Upper lobe of left lung (tissue), 6 donors: ENCODE measurements at regions not wholly inside any gene's neighbourhood (a gene's known extent, or its start where the extent isn't known, plus 50 kb on each side); places are given as distances from the start of the nearest gene placed in this dataset.

ENCODE experiments used
- ATAC-seq, 2 donors: fragments of 200-7000 bp; cut with Tn5 transposase; one replicate each; pipeline ENCODE4 v1.9.1; 2022; ENCODE audit warnings: mild to moderate bottlenecking in 2 of 2, moderate library complexity in 2 of 2; ENCODE audit not compliant: low FRiP score in 2 of 2
- DNase-seq, 2 donors: peaks; one replicate each; pipeline ENCODE4 v3.0.0-alpha.2; 2019 to 2020
- H3K27ac ChIP-seq, 4 donors: fragments of 200-600 bp; sonication (generic); one replicate each; pipeline ENCODE4 v1.5.1; 2016 to 2019
- H3K27me3 ChIP-seq, 4 donors: fragments of 200-600 bp; sonication (generic); one replicate each; pipeline ENCODE4 v1.5.1; 2017 to 2019
- H3K36me3 ChIP-seq, 4 donors: fragments of 200-600 bp; sonication (generic); one replicate each; pipeline ENCODE4 v1.5.1; 2016 to 2019
- H3K4me1 ChIP-seq, 4 donors: fragments of 200-600 bp; sonication (generic); one replicate each; pipeline ENCODE4 v1.5.1; 2018 to 2019
- H3K4me3 ChIP-seq, 4 donors: fragments of 200-600 bp; sonication (generic); one replicate each; pipeline ENCODE4 v1.5.1; 2017 to 2019; ENCODE audit warnings: mild to moderate bottlenecking in 2 of 4, moderate library complexity in 1 of 4
- H3K9me3 ChIP-seq, 4 donors: fragments of 200-600 bp; sonication (generic); one replicate each; pipeline ENCODE4 v1.5.1; 2018 to 2019
- CTCF ChIP-seq, 6 experiments: fragments of 450-650 bp in 4 of 6; fragments of 200-600 bp in 2 of 6; sonication (generic) in 2 of 6; IDR thresholded peaks; one replicate each; pipeline ENCODE4 v1.5.1; 2016 to 2019; ENCODE audit warnings: antibody characterized with exemption in 6 of 6
- EP300 ChIP-seq, 4 donors: sonication (generic); formaldehyde crosslinking; IDR thresholded peaks; one replicate each; pipeline ENCODE4 v1.5.1; 2017; ENCODE audit warnings: antibody characterized with exemption in 4 of 4, control low read depth in 2 of 4
- POLR2A ChIP-seq, 4 donors: fragments of 450-650 bp; IDR thresholded peaks; one replicate each; pipeline ENCODE4 v1.5.1; 2016 to 2017; ENCODE audit warnings: antibody characterized with exemption in 4 of 4, mild to moderate bottlenecking in 2 of 4
- POLR2AphosphoS5 ChIP-seq, 2 donors: sonication (generic); formaldehyde crosslinking; IDR thresholded peaks; one replicate each; pipeline ENCODE4 v1.5.1; 2017; ENCODE audit warnings: antibody characterized with exemption in 2 of 2
- WGBS, 2 donors: methylation state at CpG; one replicate each; pipeline ENCODE4 v1.1.5; 2017 to 2018; 5-methylcytosine and 5-hydroxymethylcytosine counted together
- donor health status: DM: no; HTN: no; CAD: no; lungs with moderate emphysema.
- donor health status: DM: no; HTN: yes; CAD: no; lungs with severe emphysema.

- ATAC-seq: no peak
- no peak for DNase-seq
- H3K36me3 ChIP-seq: no peaks in the 10 kb centered on the region
- no peak overlapping the region for H3K4me3 ChIP-seq
- H3K9me3 ChIP-seq: peaks cover 0 to 4% (median 2%) of the 10 kb centered on the region in 4 donors
- TF ChIP-seq CTCF (IDR thresholded peaks at IDR 0.05) (no peak), POLR2AphosphoS5 (IDR thresholded peaks at IDR 0.05) (no peak), POLR2A (IDR thresholded peaks at IDR 0.05) (no peak), EP300 (IDR thresholded peaks at IDR 0.05) (no peak)
- no peak overlapping the region for H3K27ac ChIP-seq
- H3K27me3 ChIP-seq: no peaks in the 10 kb centered on the region
- H3K4me1 ChIP-seq: no peaks in the 10 kb centered on the region
These were observed 329.8 kb downstream of the KLF5 start for GRCh38 chr13:73388586-73388985.

- Histone ChIP-seq H3K4me1 (no peaks in the 10 kb centered on the region), H3K27ac (no peak overlapping the region), H3K4me3 (no peak overlapping the region), H3K36me3 (no peaks in the 10 kb centered on the region), H3K9me3 (peaks cover 0 to 4% (median 2%) of the 10 kb centered on the region in 4 donors), H3K27me3 (no peaks in the 10 kb centered on the region)
- ATAC-seq (no peak), DNase-seq (no peak)
- 83 to 86% methylated on average over 4 to 6 of the region's 6 CpGs for WGBS, 2 donors
- TF ChIP-seq POLR2A (IDR thresholded peaks at IDR 0.05) (no peak), EP300 (IDR thresholded peaks at IDR 0.05) (no peak), POLR2AphosphoS5 (IDR thresholded peaks at IDR 0.05) (no peak), CTCF (IDR thresholded peaks at IDR 0.05) (no peak)
These were observed 328.5 kb downstream of the KLF5 start for GRCh38 chr13:73387318-73387717.

GRCh38 chr13:73385848-73386247, 327.0 kb downstream of the KLF5 start:
- H3K27ac ChIP-seq: no peak overlapping the region
- DNase-seq (no peak), ATAC-seq (no peak)
- no peak for TF ChIP-seq POLR2AphosphoS5 (IDR thresholded peaks at IDR 0.05)
- no peak for TF ChIP-seq POLR2A (IDR thresholded peaks at IDR 0.05)
- no peak for TF ChIP-seq CTCF (IDR thresholded peaks at IDR 0.05)
- no peak for TF ChIP-seq EP300 (IDR thresholded peaks at IDR 0.05)
- H3K27me3 ChIP-seq: no peaks in the 10 kb centered on the region
- no peak overlapping the region for H3K4me3 ChIP-seq
- H3K9me3 ChIP-seq: peaks cover 0 to 4% (median 2%) of the 10 kb centered on the region in 4 donors
- no peaks in the 10 kb centered on the region for H3K36me3 ChIP-seq
- no peaks in the 10 kb centered on the region for H3K4me1 ChIP-seq

- H3K4me1 ChIP-seq: no peaks in the 10 kb centered on the region
- no peak for DNase-seq
- no peaks in the 10 kb centered on the region for H3K27me3 ChIP-seq
- no peak for ATAC-seq
- H3K4me3 ChIP-seq: no peak overlapping the region
- 77 to 80% methylated on average over 5 of the region's 5 CpGs for WGBS, 2 donors
- no peaks in the 10 kb centered on the region for H3K36me3 ChIP-seq
- H3K9me3 ChIP-seq: no peaks in the 10 kb centered on the region
- TF ChIP-seq POLR2AphosphoS5 (IDR thresholded peaks at IDR 0.05): no peak
- TF ChIP-seq POLR2A (IDR thresholded peaks at IDR 0.05): no peak
- TF ChIP-seq EP300 (IDR thresholded peaks at IDR 0.05): no peak
- no peak for TF ChIP-seq CTCF (IDR thresholded peaks at IDR 0.05)
- H3K27ac ChIP-seq: no peak overlapping the region
These were observed 314.1 kb downstream of the KLF5 start for GRCh38 chr13:73372666-73373627.

GRCh38 chr13:73370066-73370465, 311.3 kb downstream of the KLF5 start:
- Histone ChIP-seq H3K36me3 (no peaks in the 10 kb centered on the region), H3K4me3 (no peak overlapping the region), H3K4me1 (no peaks in the 10 kb centered on the region), H3K9me3 (no peaks in the 10 kb centered on the region), H3K27ac (no peak overlapping the region), H3K27me3 (no peaks in the 10 kb centered on the region)
- DNase-seq (no peak), ATAC-seq (no peak)
- WGBS, 2 donors: 88 to 92% methylated on average over 3 of the region's 3 CpGs
- TF ChIP-seq POLR2A (IDR thresholded peaks at IDR 0.05) (no peak), EP300 (IDR thresholded peaks at IDR 0.05) (no peak)
